AG04449 (cell line): ENCODE measurements at regions not wholly inside any gene's neighbourhood (a gene's known extent, or its start where the extent isn't known, plus 50 kb on each side); places are given as distances from the start of the nearest gene placed in this dataset.
"Not testable (repeated sequence)": the region's sequence is repeated elsewhere in the genome, so short reads cannot be mapped to it uniquely, and the experiment has no call there.

ENCODE experiments used
- CTCF ChIA-PET: fragments of 350-600 bp; formaldehyde crosslinking; extraction: SDS; loops from one replicate; lab custom pipeline; 2021; ENCODE audit warnings: antibody characterized with exemption; lab: Yijun Ruan, JAX
- POLR2A ChIA-PET: fragments of 400-600, 350-600 bp; formaldehyde crosslinking; extraction: SDS; loops from one replicate; lab custom pipeline; 2020; ENCODE audit warnings: antibody characterized with exemption, inconsistent platforms; lab: Yijun Ruan, JAX
- DNase-seq: peaks from one replicate; pipeline ENCODE4 v3.0.0-alpha.2; 2010; ENCODE audit warnings: low read depth, low spot score
- H3K4me3 ChIP-seq: 2 replicates; pipeline ENCODE4 v1.5.1; 2011; ENCODE audit warnings: low read depth, mild to moderate bottlenecking, control low read depth, low read length
- CTCF ChIP-seq: IDR thresholded peaks from one replicate; pipeline ENCODE4 v1.5.1; 2011; ENCODE audit warnings: mild to moderate bottlenecking, moderate library complexity, low read length, control low read depth, inconsistent platforms; ENCODE audit not compliant: insufficient read depth; ENCODE audit errors: missing control alignments

GRCh38 chr21:15445327-15445726, 284.5 kb upstream of the USP25 start:
- no peak for DNase-seq
- ChIA-PET POLR2A (no interaction called here), CTCF (no interaction called here)
- H3K4me3 ChIP-seq = no peak overlapping the region
- no peak for TF ChIP-seq CTCF

GRCh38 chr21:15446223-15446622, 283.6 kb upstream of the USP25 start:
- no peak overlapping the region for H3K4me3 ChIP-seq
- no peak for TF ChIP-seq CTCF
- ChIA-PET POLR2A (no interaction called here), CTCF (no interaction called here)
- DNase-seq = no peak

GRCh38 chr21:15449556-15449955, 280.2 kb upstream of the USP25 start:
- ChIA-PET POLR2A (no interaction called here), CTCF (no interaction called here)

GRCh38 chr21:15453261-15453660, 276.5 kb upstream of the USP25 start:
- no peak overlapping the region for H3K4me3 ChIP-seq
- ChIA-PET POLR2A (no interaction called here), CTCF (no interaction called here)
- no peak for TF ChIP-seq CTCF
- no peak for DNase-seq

More at GRCh38 chr21:15449556-15449955, 280.2 kb upstream of the USP25 start:
- H3K4me3 ChIP-seq = no peak overlapping the region
- no peak for TF ChIP-seq CTCF
- no peak for DNase-seq

- CTCF ChIA-PET, H3K4me3 ChIP-seq, POLR2A ChIA-PET, DNase-seq: not testable (repeated sequence)
Observed at GRCh38 chr21:15453785-15454184, 276.0 kb upstream of the USP25 start.

GRCh38 chr21:15454931-15455330, 274.9 kb upstream of the USP25 start:
- DNase-seq, H3K4me3 ChIP-seq, CTCF ChIA-PET: not testable (repeated sequence)
- POLR2A ChIA-PET = interaction anchor here (0.7 kb wide), 1 partner anchor 33 kb away, joined by 3 read pairs; no protein-coding TSS in a partner anchor

GRCh38 chr21:15455819-15456462, 273.8 kb upstream of the USP25 start:
- no peak for TF ChIP-seq CTCF
- CTCF ChIA-PET = no interaction called here
- DNase-seq = no peak
- no peak overlapping the region for H3K4me3 ChIP-seq
- POLR2A ChIA-PET = no interaction called here
